Medulla oblongata (tissue), 1 donor: ENCODE measurements at regions not wholly inside any gene's neighbourhood (a gene's known extent, or its start where the extent isn't known, plus 50 kb on each side); places are given as distances from the start of the nearest gene placed in this dataset.
A peak's percentile ranks its signal among the peaks of the same experiment; 100 is the strongest.

Source experiments
- DNase-seq: peaks from one replicate; pipeline ENCODE4 v3.0.0-alpha.2; 2015; ENCODE audit errors: extremely low spot score

- peak; percentile 30 for DNase-seq
These were observed 147.8 kb upstream of the PAQR3 start for GRCh38 chr4:79087071-79087470.

- DNase-seq: peak; percentile 51
These were observed 144.3 kb upstream of the PAQR3 start for GRCh38 chr4:79083406-79084010.

- no peak for DNase-seq
These were observed 143.8 kb upstream of the PAQR3 start for GRCh38 chr4:79082997-79083396.

- DNase-seq: no peak
These were observed 142.7 kb upstream of the PAQR3 start for GRCh38 chr4:79081973-79082372.

GRCh38 chr4:79078339-79078738, 139.1 kb upstream of the PAQR3 start:
- DNase-seq: no peak

GRCh38 chr4:79074040-79074439, 134.8 kb upstream of the PAQR3 start:
- no peak for DNase-seq

- DNase-seq: no peak
These were observed 134.2 kb upstream of the PAQR3 start for GRCh38 chr4:79073471-79073870.

- DNase-seq: peak; percentile 42
These were observed 126.0 kb upstream of the PAQR3 start for GRCh38 chr4:79065262-79065661.

- DNase-seq: no peak
These were observed 125.6 kb upstream of the PAQR3 start for GRCh38 chr4:79064806-79065205.

GRCh38 chr4:79059631-79060399, 120.6 kb upstream of the PAQR3 start:
- DNase-seq: no peak

- no peak for DNase-seq
These were observed 118.5 kb upstream of the PAQR3 start for GRCh38 chr4:79057772-79058171.

GRCh38 chr4:79053754-79054153, 114.5 kb upstream of the PAQR3 start:
- no peak for DNase-seq

- no peak for DNase-seq
These were observed 111.3 kb upstream of the PAQR3 start for GRCh38 chr4:79050541-79050880.

GRCh38 chr4:79049840-79050540, 110.8 kb upstream of the PAQR3 start:
- DNase-seq: peak; percentile 30

GRCh38 chr4:79048878-79049277, 109.6 kb upstream of the PAQR3 start:
- no peak for DNase-seq

GRCh38 chr4:79047316-79047715, 108.1 kb upstream of the PAQR3 start:
- no peak for DNase-seq

GRCh38 chr4:79046016-79046592, 106.9 kb upstream of the PAQR3 start:
- peak; percentile 40 for DNase-seq

GRCh38 chr4:79044141-79044659, 105.0 kb upstream of the PAQR3 start:
- no peak for DNase-seq

- DNase-seq: no peak
These were observed 103.9 kb upstream of the PAQR3 start for GRCh38 chr4:79043138-79043537.

GRCh38 chr4:79042079-79042674, 102.9 kb upstream of the PAQR3 start:
- DNase-seq: peak; percentile 55

GRCh38 chr4:79034544-79034943, 95.3 kb upstream of the PAQR3 start:
- DNase-seq: no peak

GRCh38 chr4:79030973-79031372, 91.7 kb upstream of the PAQR3 start:
- DNase-seq: no peak
